ENCODE measurements at regions not wholly inside any gene's neighbourhood (a gene's known extent, or its start where the extent isn't known, plus 50 kb on each side); places are given as distances from the start of the nearest gene placed in this dataset.

- no peak for TF ChIP-seq CTCF (IDR thresholded peaks at IDR 0.05)
- TF ChIP-seq POLR2A (IDR thresholded peaks at IDR 0.05) = no peak
These were observed 539.9 kb downstream of the DNAJB9 start for GRCh38 chr7:109109558-109109957.

Data from uterus (tissue), 2 donors.